Upper lobe of left lung (tissue), 6 donors: ENCODE measurements at regions not wholly inside any gene's neighbourhood (a gene's known extent, or its start where the extent isn't known, plus 50 kb on each side); places are given as distances from the start of the nearest gene placed in this dataset.

ENCODE experiments used
- ATAC-seq, 2 donors: fragments of 200-7000 bp; cut with Tn5 transposase; one replicate each; pipeline ENCODE4 v1.9.1; 2022; ENCODE audit warnings: mild to moderate bottlenecking in 2 of 2, moderate library complexity in 2 of 2; ENCODE audit not compliant: low FRiP score in 2 of 2
- DNase-seq, 2 donors: peaks; one replicate each; pipeline ENCODE4 v3.0.0-alpha.2; 2019 to 2020
- H3K27ac ChIP-seq, 4 donors: fragments of 200-600 bp; sonication (generic); one replicate each; pipeline ENCODE4 v1.5.1; 2016 to 2019
- H3K27me3 ChIP-seq, 4 donors: fragments of 200-600 bp; sonication (generic); one replicate each; pipeline ENCODE4 v1.5.1; 2017 to 2019
- H3K36me3 ChIP-seq, 4 donors: fragments of 200-600 bp; sonication (generic); one replicate each; pipeline ENCODE4 v1.5.1; 2016 to 2019
- H3K4me1 ChIP-seq, 4 donors: fragments of 200-600 bp; sonication (generic); one replicate each; pipeline ENCODE4 v1.5.1; 2018 to 2019
- H3K4me3 ChIP-seq, 4 donors: fragments of 200-600 bp; sonication (generic); one replicate each; pipeline ENCODE4 v1.5.1; 2017 to 2019; ENCODE audit warnings: mild to moderate bottlenecking in 2 of 4, moderate library complexity in 1 of 4
- H3K9me3 ChIP-seq, 4 donors: fragments of 200-600 bp; sonication (generic); one replicate each; pipeline ENCODE4 v1.5.1; 2018 to 2019
- EP300 ChIP-seq, 4 donors: sonication (generic); formaldehyde crosslinking; IDR thresholded peaks; one replicate each; pipeline ENCODE4 v1.5.1; 2017; ENCODE audit warnings: antibody characterized with exemption in 4 of 4, control low read depth in 2 of 4
- POLR2A ChIP-seq, 4 donors: fragments of 450-650 bp; IDR thresholded peaks; one replicate each; pipeline ENCODE4 v1.5.1; 2016 to 2017; ENCODE audit warnings: antibody characterized with exemption in 4 of 4, mild to moderate bottlenecking in 2 of 4
- POLR2AphosphoS5 ChIP-seq, 2 donors: sonication (generic); formaldehyde crosslinking; IDR thresholded peaks; one replicate each; pipeline ENCODE4 v1.5.1; 2017; ENCODE audit warnings: antibody characterized with exemption in 2 of 2
- WGBS, 2 donors: methylation state at CpG; one replicate each; pipeline ENCODE4 v1.1.5; 2017 to 2018; 5-methylcytosine and 5-hydroxymethylcytosine counted together
- TF ChIP-seq, protein P1 (sequence below), 6 experiments: fragments of 450-650 bp in 4 of 6; fragments of 200-600 bp in 2 of 6; sonication (generic) in 2 of 6; IDR thresholded peaks; one replicate each; pipeline ENCODE4 v1.5.1; 2016 to 2019; ENCODE audit warnings: antibody characterized with exemption in 6 of 6
- donor health status: DM: no; HTN: no; CAD: no; lungs with moderate emphysema.
- donor health status: DM: no; HTN: yes; CAD: no; lungs with severe emphysema.

DNA sequence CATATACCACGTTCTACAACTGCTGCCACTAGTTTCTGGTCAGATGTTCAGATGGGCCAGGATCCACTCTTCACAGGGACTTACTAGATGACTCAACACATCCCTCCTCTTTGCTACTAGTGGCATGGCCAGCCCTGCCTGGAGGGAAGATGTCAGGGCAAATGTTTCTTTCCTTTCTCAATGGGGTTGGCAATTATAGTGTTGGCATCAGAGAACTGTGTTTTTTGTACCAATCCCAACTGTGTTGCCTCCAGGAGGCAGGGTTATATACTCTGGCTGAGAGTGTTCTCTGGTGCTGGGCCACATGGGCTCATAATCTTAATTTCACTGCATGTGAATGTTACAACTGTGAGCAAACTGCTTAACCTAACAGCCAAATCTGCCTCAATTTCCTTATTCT lies 69.9 kb upstream of the AVPR1A start:
- 0 to 81% methylated on average over 1 of the region's 1 CpG for WGBS, 2 donors
- TF ChIP-seq POLR2AphosphoS5 (IDR thresholded peaks at IDR 0.05): no peak
- TF ChIP-seq EP300 (IDR thresholded peaks at IDR 0.05): no peak
- no peak for TF ChIP-seq POLR2A (IDR thresholded peaks at IDR 0.05)
- TF ChIP-seq, protein P1, sequence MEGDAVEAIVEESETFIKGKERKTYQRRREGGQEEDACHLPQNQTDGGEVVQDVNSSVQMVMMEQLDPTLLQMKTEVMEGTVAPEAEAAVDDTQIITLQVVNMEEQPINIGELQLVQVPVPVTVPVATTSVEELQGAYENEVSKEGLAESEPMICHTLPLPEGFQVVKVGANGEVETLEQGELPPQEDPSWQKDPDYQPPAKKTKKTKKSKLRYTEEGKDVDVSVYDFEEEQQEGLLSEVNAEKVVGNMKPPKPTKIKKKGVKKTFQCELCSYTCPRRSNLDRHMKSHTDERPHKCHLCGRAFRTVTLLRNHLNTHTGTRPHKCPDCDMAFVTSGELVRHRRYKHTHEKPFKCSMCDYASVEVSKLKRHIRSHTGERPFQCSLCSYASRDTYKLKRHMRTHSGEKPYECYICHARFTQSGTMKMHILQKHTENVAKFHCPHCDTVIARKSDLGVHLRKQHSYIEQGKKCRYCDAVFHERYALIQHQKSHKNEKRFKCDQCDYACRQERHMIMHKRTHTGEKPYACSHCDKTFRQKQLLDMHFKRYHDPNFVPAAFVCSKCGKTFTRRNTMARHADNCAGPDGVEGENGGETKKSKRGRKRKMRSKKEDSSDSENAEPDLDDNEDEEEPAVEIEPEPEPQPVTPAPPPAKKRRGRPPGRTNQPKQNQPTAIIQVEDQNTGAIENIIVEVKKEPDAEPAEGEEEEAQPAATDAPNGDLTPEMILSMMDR (IDR thresholded peaks at IDR 0.05): no peak
- Histone ChIP-seq H3K9me3 (no peaks in the 10 kb centered on the region), H3K27ac (no peak overlapping the region), H3K36me3 (no peaks in the 10 kb centered on the region), H3K4me3 (no peak overlapping the region), H3K27me3 (no peaks in the 10 kb centered on the region), H3K4me1 (no peaks in the 10 kb centered on the region)
- ATAC-seq: no peak
- DNase-seq: no peak

DNA sequence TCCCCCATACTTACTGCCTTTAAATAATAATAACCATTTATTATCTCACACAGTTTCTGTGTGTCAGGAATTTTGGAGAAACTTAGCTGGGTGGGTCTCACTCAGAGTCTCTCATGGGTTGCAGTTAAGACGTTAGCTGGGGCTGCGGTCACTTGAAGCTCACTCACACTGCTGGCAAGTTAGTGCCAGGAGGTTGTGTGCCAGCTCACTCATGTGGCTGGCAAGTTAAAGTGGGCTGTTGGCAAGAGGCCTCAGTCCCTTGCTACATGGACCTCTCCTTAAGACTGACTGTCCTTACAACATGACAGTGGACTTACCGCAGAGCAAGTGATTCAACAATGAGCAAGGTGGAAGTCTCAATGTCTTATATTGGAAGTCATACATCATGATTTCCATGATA lies 61.3 kb upstream of the AVPR1A start:
- WGBS, 2 donors: 93 to 95% methylated on average over 3 of the region's 3 CpGs
- DNase-seq: no peak
- no peaks in the 10 kb centered on the region for H3K4me1 ChIP-seq

DNA sequence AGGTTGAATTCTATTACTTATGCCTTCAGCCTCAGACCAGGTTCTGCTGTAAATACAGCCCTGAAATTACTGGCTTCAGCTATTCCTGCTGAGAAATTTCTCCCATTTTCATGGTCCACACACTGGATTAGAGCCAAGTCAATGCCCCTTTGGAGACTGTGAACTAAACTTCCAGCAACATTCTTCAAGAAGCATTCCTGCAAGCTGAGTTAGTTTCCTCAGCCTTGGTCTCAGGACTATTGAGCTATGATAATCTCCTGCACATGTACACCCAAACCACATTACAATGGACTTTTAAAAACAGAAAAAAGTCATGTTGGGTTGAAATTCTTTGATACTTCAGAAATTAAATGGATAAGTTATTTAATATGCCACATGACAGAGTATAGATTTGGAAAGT lies 58.0 kb upstream of the AVPR1A start:
- Histone ChIP-seq H3K27me3 (no peaks in the 10 kb centered on the region), H3K27ac (no peak overlapping the region), H3K4me3 (no peak overlapping the region), H3K4me1 (no peaks in the 10 kb centered on the region), H3K36me3 (no peaks in the 10 kb centered on the region), H3K9me3 (no peaks in the 10 kb centered on the region)
- TF ChIP-seq EP300 (IDR thresholded peaks at IDR 0.05): no peak
- TF ChIP-seq POLR2A (IDR thresholded peaks at IDR 0.05): no peak
- TF ChIP-seq POLR2AphosphoS5 (IDR thresholded peaks at IDR 0.05): no peak
- TF ChIP-seq, protein P1 (IDR thresholded peaks at IDR 0.05): no peak
- DNase-seq (no peak), ATAC-seq (no peak)

More for the DNA sequence above, 61.3 kb upstream of the AVPR1A start:
- Histone ChIP-seq H3K27ac (no peak overlapping the region), H3K9me3 (no peaks in the 10 kb centered on the region), H3K27me3 (no peaks in the 10 kb centered on the region), H3K4me3 (no peak overlapping the region), H3K36me3 (no peaks in the 10 kb centered on the region)
- TF ChIP-seq EP300 (IDR thresholded peaks at IDR 0.05) (no peak), POLR2A (IDR thresholded peaks at IDR 0.05) (no peak), POLR2AphosphoS5 (IDR thresholded peaks at IDR 0.05) (no peak)
- TF ChIP-seq, protein P1 (IDR thresholded peaks at IDR 0.05): no peak
- ATAC-seq: no peak

DNA sequence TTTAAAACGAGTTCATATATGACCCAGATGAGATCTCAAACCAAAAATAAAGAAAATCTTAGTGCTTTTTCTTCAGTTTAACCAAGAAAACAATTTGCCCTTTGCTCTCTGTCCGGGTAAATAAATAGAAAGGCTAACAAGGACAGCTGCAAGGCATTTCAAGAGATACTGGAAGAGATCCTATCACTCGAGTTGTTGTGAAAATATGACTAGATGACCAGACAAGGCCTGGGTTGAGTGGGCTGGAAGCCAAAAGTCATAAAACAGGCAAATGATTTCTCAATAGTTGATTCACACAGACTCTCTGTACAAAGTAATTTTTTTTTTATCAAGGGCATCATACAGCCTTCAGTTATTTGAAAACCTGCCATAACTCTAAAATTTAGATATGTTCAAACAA lies 55.9 kb upstream of the AVPR1A start:
- no peaks in the 10 kb centered on the region for H3K36me3 ChIP-seq
- H3K4me1 ChIP-seq: no peaks in the 10 kb centered on the region
- no peak overlapping the region for H3K27ac ChIP-seq
- no peak for DNase-seq
- ATAC-seq: no peak
- no peaks in the 10 kb centered on the region for H3K9me3 ChIP-seq
- no peak overlapping the region for H3K4me3 ChIP-seq
- WGBS, 2 donors: 18 to 28% methylated on average over 3 of the region's 3 CpGs
- TF ChIP-seq POLR2A (IDR thresholded peaks at IDR 0.05) (no peak), POLR2AphosphoS5 (IDR thresholded peaks at IDR 0.05) (no peak), EP300 (IDR thresholded peaks at IDR 0.05) (no peak)
- H3K27me3 ChIP-seq: no peaks in the 10 kb centered on the region

DNA sequence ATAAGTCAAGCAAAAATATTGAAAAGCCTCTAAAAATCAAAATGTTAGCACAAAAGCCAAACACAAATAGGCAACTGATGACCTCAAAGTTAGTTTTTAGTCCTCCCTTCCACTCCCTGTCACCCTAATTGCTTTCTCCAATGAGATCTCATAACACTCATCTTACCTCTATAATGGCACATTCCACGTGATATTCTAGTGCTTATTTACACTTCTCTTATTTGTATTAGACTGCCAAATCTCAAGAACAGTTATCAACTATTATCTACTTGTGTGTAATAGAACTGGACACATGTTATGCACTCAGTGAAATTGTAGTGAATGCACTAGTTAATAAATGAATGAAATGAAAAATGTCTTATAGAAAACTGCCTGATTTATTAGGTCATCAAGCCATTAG lies 55.5 kb upstream of the AVPR1A start:
- Histone ChIP-seq H3K9me3 (no peaks in the 10 kb centered on the region), H3K4me3 (no peak overlapping the region), H3K27me3 (no peaks in the 10 kb centered on the region), H3K4me1 (no peaks in the 10 kb centered on the region), H3K27ac (no peak overlapping the region), H3K36me3 (no peaks in the 10 kb centered on the region)
- ATAC-seq (no peak), DNase-seq (no peak)
- no peak for TF ChIP-seq POLR2A (IDR thresholded peaks at IDR 0.05)
- TF ChIP-seq EP300 (IDR thresholded peaks at IDR 0.05): no peak
- TF ChIP-seq, protein P1 (IDR thresholded peaks at IDR 0.05): no peak
- no peak for TF ChIP-seq POLR2AphosphoS5 (IDR thresholded peaks at IDR 0.05)
- WGBS, 2 donors: 39 to 50% methylated on average over 1 of the region's 1 CpG
